ENCODE measurements at regions not wholly inside any gene's neighbourhood (a gene's known extent, or its start where the extent isn't known, plus 50 kb on each side); places are given as distances from the start of the nearest gene placed in this dataset.

- Histone ChIP-seq H3K27me3 (replicated peaks) (no peaks in the 10 kb centered on the region), H3K36me3 (no peaks in the 10 kb centered on the region), H3K9me3 (replicated peaks) (peaks cover 4% of the 10 kb centered on the region; the same call in 1 of the 2 replicates), H3K4me3 (no peak overlapping the region), H3K4me1 (replicated peaks) (no peaks in the 10 kb centered on the region), H3K27ac (no peak overlapping the region)
- DNase-seq (ENCODE audit: low read depth in 1 of 2, low spot score in 2 of 2) = no peak
These were observed 656.3 kb upstream of the CELF2 start for GRCh38 chr10:10361301-10361885.

- peaks cover 4% of the 10 kb centered on the region; the same call in 1 of the 2 replicates for H3K9me3 ChIP-seq (replicated peaks)
- DNase-seq (ENCODE audit: low read depth in 1 of 2, low spot score in 2 of 2) = no peak
- H3K4me3 ChIP-seq = no peak overlapping the region
- no peaks in the 10 kb centered on the region for H3K36me3 ChIP-seq
- no peaks in the 10 kb centered on the region for H3K4me1 ChIP-seq (replicated peaks)
- H3K27ac ChIP-seq = no peak overlapping the region
- no peaks in the 10 kb centered on the region for H3K27me3 ChIP-seq (replicated peaks)
These were observed 654.9 kb upstream of the CELF2 start for GRCh38 chr10:10362800-10363199.

GRCh38 chr10:10363217-10363616, 654.5 kb upstream of the CELF2 start:
- H3K27me3 ChIP-seq (replicated peaks) = no peaks in the 10 kb centered on the region
- no peak for DNase-seq (ENCODE audit: low read depth in 1 of 2, low spot score in 2 of 2)
- H3K36me3 ChIP-seq = no peaks in the 10 kb centered on the region
- no peak overlapping the region for H3K27ac ChIP-seq
- H3K4me3 ChIP-seq = no peak overlapping the region
- H3K4me1 ChIP-seq (replicated peaks) = no peaks in the 10 kb centered on the region
- H3K9me3 ChIP-seq (replicated peaks) = peaks cover 4% of the 10 kb centered on the region; the same call in 1 of the 2 replicates

- DNase-seq (ENCODE audit: low read depth in 1 of 2, low spot score in 2 of 2) = no peak
- no peak overlapping the region for H3K27ac ChIP-seq
- H3K4me3 ChIP-seq = no peak overlapping the region
- peaks cover 6% of the 10 kb centered on the region; the same call in 1 of the 2 replicates for H3K9me3 ChIP-seq (replicated peaks)
- H3K36me3 ChIP-seq = no peaks in the 10 kb centered on the region
- no peaks in the 10 kb centered on the region for H3K4me1 ChIP-seq (replicated peaks)
- H3K27me3 ChIP-seq (replicated peaks) = no peaks in the 10 kb centered on the region
These were observed 652.8 kb upstream of the CELF2 start for GRCh38 chr10:10364902-10365301.

GRCh38 chr10:10365676-10366075, 652.0 kb upstream of the CELF2 start:
- Histone ChIP-seq H3K27ac (no peak overlapping the region), H3K27me3 (replicated peaks) (no peaks in the 10 kb centered on the region), H3K36me3 (no peaks in the 10 kb centered on the region), H3K4me3 (no peak overlapping the region), H3K9me3 (replicated peaks) (peaks cover 6% of the 10 kb centered on the region; the same call in 1 of the 2 replicates), H3K4me1 (replicated peaks) (no peaks in the 10 kb centered on the region)
- DNase-seq (ENCODE audit: low read depth in 1 of 2, low spot score in 2 of 2) = no peak

- DNase-seq (ENCODE audit: low read depth in 1 of 2, low spot score in 2 of 2) = no peak
- Histone ChIP-seq H3K4me3 (no peak overlapping the region), H3K4me1 (replicated peaks) (no peaks in the 10 kb centered on the region), H3K36me3 (no peaks in the 10 kb centered on the region), H3K9me3 (replicated peaks) (peaks cover 6% of the 10 kb centered on the region; the same call in 1 of the 2 replicates), H3K27me3 (replicated peaks) (no peaks in the 10 kb centered on the region), H3K27ac (no peak overlapping the region)
These were observed 650.8 kb upstream of the CELF2 start for GRCh38 chr10:10366836-10367235.

- Histone ChIP-seq H3K27me3 (replicated peaks) (no peaks in the 10 kb centered on the region), H3K9me3 (replicated peaks) (peaks cover 4% of the 10 kb centered on the region; the same call in 1 of the 2 replicates), H3K4me3 (no peak overlapping the region), H3K4me1 (replicated peaks) (no peaks in the 10 kb centered on the region), H3K27ac (no peak overlapping the region), H3K36me3 (no peaks in the 10 kb centered on the region)
- no peak for DNase-seq (ENCODE audit: low read depth in 1 of 2, low spot score in 2 of 2)
These were observed 650.4 kb upstream of the CELF2 start for GRCh38 chr10:10367264-10367663.

GRCh38 chr10:10368951-10369576, 648.6 kb upstream of the CELF2 start:
- H3K27ac ChIP-seq = no peak overlapping the region
- no peak for DNase-seq (ENCODE audit: low read depth in 1 of 2, low spot score in 2 of 2)
- peaks cover 2% of the 10 kb centered on the region; the same call in 1 of the 2 replicates for H3K9me3 ChIP-seq (replicated peaks)
- no peaks in the 10 kb centered on the region for H3K4me1 ChIP-seq (replicated peaks)
- no peak overlapping the region for H3K4me3 ChIP-seq
- no peaks in the 10 kb centered on the region for H3K36me3 ChIP-seq
- no peaks in the 10 kb centered on the region for H3K27me3 ChIP-seq (replicated peaks)

- H3K36me3 ChIP-seq = no peaks in the 10 kb centered on the region
- no peak overlapping the region for H3K4me3 ChIP-seq
- DNase-seq (ENCODE audit: low read depth in 1 of 2, low spot score in 2 of 2) = no peak
- H3K27ac ChIP-seq = no peak overlapping the region
- no peaks in the 10 kb centered on the region for H3K4me1 ChIP-seq (replicated peaks)
- H3K9me3 ChIP-seq (replicated peaks) = peaks cover 4% of the 10 kb centered on the region; the same call in 1 of the 2 replicates
- no peaks in the 10 kb centered on the region for H3K27me3 ChIP-seq (replicated peaks)
These were observed 631.8 kb upstream of the CELF2 start for GRCh38 chr10:10385831-10386230.

- DNase-seq (ENCODE audit: low read depth in 1 of 2, low spot score in 2 of 2) = no peak
- no peaks in the 10 kb centered on the region for H3K9me3 ChIP-seq (replicated peaks)
- no peaks in the 10 kb centered on the region for H3K36me3 ChIP-seq
- no peak overlapping the region for H3K27ac ChIP-seq
- no peaks in the 10 kb centered on the region for H3K4me1 ChIP-seq (replicated peaks)
- 0 out of 2 replicates have a peak, but pooled peaks cover 2% of the 10 kb centered on the region for H3K27me3 ChIP-seq (replicated peaks)
- H3K4me3 ChIP-seq = no peak overlapping the region
These were observed 628.5 kb upstream of the CELF2 start for GRCh38 chr10:10389182-10389581.

GRCh38 chr10:10392511-10392910, 625.2 kb upstream of the CELF2 start:
- Histone ChIP-seq H3K27me3 (replicated peaks) (0 out of 2 replicates have a peak, but pooled peaks cover 2% of the 10 kb centered on the region), H3K4me3 (no peak overlapping the region), H3K4me1 (replicated peaks) (no peaks in the 10 kb centered on the region), H3K9me3 (replicated peaks) (0 out of 2 replicates have a peak, but pooled peaks cover 2% of the 10 kb centered on the region), H3K27ac (no peak overlapping the region), H3K36me3 (no peaks in the 10 kb centered on the region)
- DNase-seq (ENCODE audit: low read depth in 1 of 2, low spot score in 2 of 2) = no peak

GRCh38 chr10:10394933-10395658, 622.6 kb upstream of the CELF2 start:
- H3K36me3 ChIP-seq = no peaks in the 10 kb centered on the region
- H3K27ac ChIP-seq = no peak overlapping the region
- H3K4me1 ChIP-seq (replicated peaks) = no peaks in the 10 kb centered on the region
- no peak overlapping the region for H3K4me3 ChIP-seq
- H3K27me3 ChIP-seq (replicated peaks) = 0 out of 2 replicates have a peak, but pooled peaks cover 2% of the 10 kb centered on the region
- DNase-seq (ENCODE audit: low read depth in 1 of 2, low spot score in 2 of 2) = no peak
- 0 out of 2 replicates have a peak, but pooled peaks cover 2% of the 10 kb centered on the region for H3K9me3 ChIP-seq (replicated peaks)

- no peaks in the 10 kb centered on the region for H3K4me1 ChIP-seq (replicated peaks)
- H3K36me3 ChIP-seq = no peaks in the 10 kb centered on the region
- 0 out of 2 replicates have a peak, but pooled peaks cover 2% of the 10 kb centered on the region for H3K9me3 ChIP-seq (replicated peaks)
- no peak overlapping the region for H3K4me3 ChIP-seq
- DNase-seq (ENCODE audit: low read depth in 1 of 2, low spot score in 2 of 2) = no peak
- H3K27me3 ChIP-seq (replicated peaks) = no peaks in the 10 kb centered on the region
- H3K27ac ChIP-seq = no peak overlapping the region
These were observed 621.1 kb upstream of the CELF2 start for GRCh38 chr10:10396601-10397000.

- no peak for DNase-seq (ENCODE audit: low read depth in 1 of 2, low spot score in 2 of 2)
- no peaks in the 10 kb centered on the region for H3K4me1 ChIP-seq (replicated peaks)
- 0 out of 2 replicates have a peak, but pooled peaks cover 5% of the 10 kb centered on the region for H3K9me3 ChIP-seq (replicated peaks)
- H3K27ac ChIP-seq = no peak overlapping the region
- H3K27me3 ChIP-seq (replicated peaks) = no peaks in the 10 kb centered on the region
- H3K36me3 ChIP-seq = no peaks in the 10 kb centered on the region
- H3K4me3 ChIP-seq = no peak overlapping the region
These were observed 619.8 kb upstream of the CELF2 start for GRCh38 chr10:10397906-10398305.
